Testis (tissue), 2 donors: ENCODE measurements at regions not wholly inside any gene's neighbourhood (a gene's known extent, or its start where the extent isn't known, plus 50 kb on each side); places are given as distances from the start of the nearest gene placed in this dataset.
"Not testable (repeated sequence)": the region's sequence is repeated elsewhere in the genome, so short reads cannot be mapped to it uniquely, and the experiment has no call there.

Experiments
- DNase-seq: peaks from one replicate; pipeline ENCODE4 v3.0.0-alpha.2; 2019
- H3K27ac ChIP-seq, 2 donors: fragments of 200-600 bp; sonication (generic); one replicate each; pipeline ENCODE4 v1.5.1; 2019
- H3K27me3 ChIP-seq: fragments of 200-600 bp; sonication (generic); one replicate; pipeline ENCODE4 v1.5.1; 2019
- H3K36me3 ChIP-seq: fragments of 200-600 bp; sonication (generic); one replicate; pipeline ENCODE4 v1.5.1; 2017; ENCODE audit warnings: low read depth; ENCODE audit errors: missing control alignments
- H3K4me1 ChIP-seq: fragments of 200-600 bp; sonication (generic); one replicate; pipeline ENCODE4 v1.5.1; 2019
- H3K4me3 ChIP-seq, 2 donors: fragments of 200-600 bp; sonication (generic); one replicate each; pipeline ENCODE4 v1.5.1; 2017 to 2019
- H3K9me3 ChIP-seq: fragments of 200-600 bp; sonication (generic); one replicate; pipeline ENCODE4 v1.5.1; 2017
- POLR2A ChIP-seq: fragments of 450-650 bp; IDR thresholded peaks from one replicate; pipeline ENCODE4 v1.6.1; 2017; ENCODE audit warnings: antibody characterized with exemption, mild to moderate bottlenecking, moderate library complexity
- WGBS, 2 donors: methylation state at CpG; one replicate each; pipeline ENCODE4 v1.1.5; 2018; 5-methylcytosine and 5-hydroxymethylcytosine counted together
- intact Hi-C: fragments of 100-400 bp; cut with DNase I; formaldehyde crosslinking; loops from one replicate; pipeline ENCODE4 v1.15.1; 2023; ENCODE audit warnings: low total_unique reads
- TF ChIP-seq, protein P1 (sequence below), 3 experiments: fragments of 450-650 bp in 2 of 3; fragments of 200-600 bp in 1 of 3; sonication (generic) in 1 of 3; IDR thresholded peaks; one replicate each; pipeline ENCODE4 v1.5.1; 2016 to 2019; ENCODE audit warnings: antibody characterized with exemption in 3 of 3, mild to moderate bottlenecking in 2 of 3, moderate library complexity in 1 of 3

DNA sequence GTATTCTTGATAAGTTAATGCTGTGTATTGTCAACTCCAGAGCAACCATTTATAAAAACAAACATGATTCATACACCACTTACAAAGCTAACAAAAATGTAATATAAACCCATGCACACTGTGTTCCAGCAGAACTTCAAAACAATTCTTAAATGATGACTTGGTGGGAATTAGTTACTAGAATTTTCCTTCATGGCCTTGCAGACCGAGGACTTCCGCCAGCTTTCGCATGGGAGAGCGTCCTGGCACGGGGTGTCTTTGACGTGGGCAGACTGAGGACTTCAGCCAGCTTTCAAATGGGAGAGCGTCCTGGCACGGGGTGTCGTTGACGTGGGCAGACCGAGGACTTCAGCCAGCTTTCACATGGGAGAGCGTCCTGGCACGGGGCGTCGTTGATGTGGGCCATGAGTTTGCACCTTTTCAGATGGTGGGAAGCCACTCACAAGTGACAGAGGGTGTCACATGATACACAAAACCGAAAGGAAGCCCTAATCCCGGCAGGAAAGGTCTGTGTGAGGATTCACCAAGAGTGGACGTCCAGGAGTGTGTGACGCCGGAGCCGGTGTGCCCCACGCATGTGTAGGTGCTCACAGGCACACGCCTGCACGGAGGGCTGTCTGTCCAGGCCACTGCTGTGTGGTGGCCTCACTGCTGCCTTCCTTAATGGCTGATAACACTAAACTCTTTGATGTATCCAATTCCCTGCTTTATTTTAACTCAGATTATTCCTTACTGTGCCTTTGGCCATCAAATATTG, 211.3 kb upstream of the IRX4 start:
- no peak overlapping the region for H3K4me3 ChIP-seq
- TF ChIP-seq POLR2A: no peak
- TF ChIP-seq, protein P1, sequence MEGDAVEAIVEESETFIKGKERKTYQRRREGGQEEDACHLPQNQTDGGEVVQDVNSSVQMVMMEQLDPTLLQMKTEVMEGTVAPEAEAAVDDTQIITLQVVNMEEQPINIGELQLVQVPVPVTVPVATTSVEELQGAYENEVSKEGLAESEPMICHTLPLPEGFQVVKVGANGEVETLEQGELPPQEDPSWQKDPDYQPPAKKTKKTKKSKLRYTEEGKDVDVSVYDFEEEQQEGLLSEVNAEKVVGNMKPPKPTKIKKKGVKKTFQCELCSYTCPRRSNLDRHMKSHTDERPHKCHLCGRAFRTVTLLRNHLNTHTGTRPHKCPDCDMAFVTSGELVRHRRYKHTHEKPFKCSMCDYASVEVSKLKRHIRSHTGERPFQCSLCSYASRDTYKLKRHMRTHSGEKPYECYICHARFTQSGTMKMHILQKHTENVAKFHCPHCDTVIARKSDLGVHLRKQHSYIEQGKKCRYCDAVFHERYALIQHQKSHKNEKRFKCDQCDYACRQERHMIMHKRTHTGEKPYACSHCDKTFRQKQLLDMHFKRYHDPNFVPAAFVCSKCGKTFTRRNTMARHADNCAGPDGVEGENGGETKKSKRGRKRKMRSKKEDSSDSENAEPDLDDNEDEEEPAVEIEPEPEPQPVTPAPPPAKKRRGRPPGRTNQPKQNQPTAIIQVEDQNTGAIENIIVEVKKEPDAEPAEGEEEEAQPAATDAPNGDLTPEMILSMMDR (IDR thresholded peaks at IDR 0.05): no peak
- H3K36me3 ChIP-seq: no peaks in the 10 kb centered on the region
- intact Hi-C loops: no loop called here
- peak overlapping the region in 1 of 2 donors; percentile 63 for H3K27ac ChIP-seq
- DNase-seq: no peak
- 73 to 86% methylated on average over 24 of the region's 24 CpGs for WGBS, 2 donors
- H3K27me3 ChIP-seq: no peaks in the 10 kb centered on the region
- no peaks in the 10 kb centered on the region for H3K4me1 ChIP-seq
- H3K9me3 ChIP-seq: no peaks in the 10 kb centered on the region

DNA sequence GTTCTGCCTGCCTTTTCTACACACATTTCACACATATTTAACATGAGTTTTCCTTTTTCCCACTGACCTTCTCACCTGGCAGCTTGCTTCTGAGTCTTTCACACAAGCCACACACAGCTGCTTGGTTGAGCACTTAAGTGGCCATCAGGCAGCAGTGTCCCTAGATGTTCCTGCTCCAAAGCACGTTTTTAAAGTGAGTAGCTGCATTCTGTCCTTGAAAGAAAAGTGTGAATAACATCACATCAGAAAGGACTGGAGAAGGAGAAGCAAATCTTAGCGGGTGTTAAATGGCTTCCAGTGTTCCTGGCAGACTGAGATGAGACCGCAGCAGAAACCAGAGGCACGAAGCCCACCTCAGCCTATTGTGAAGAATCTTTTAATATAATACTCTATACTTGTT, 209.2 kb upstream of the IRX4 start:
- WGBS, 2 donors: 71% methylated on average over 4 of the region's 4 CpGs
- no peaks in the 10 kb centered on the region for H3K36me3 ChIP-seq
- H3K27ac ChIP-seq: no peak overlapping the region
- intact Hi-C loops: no loop called here
- H3K27me3 ChIP-seq: no peaks in the 10 kb centered on the region
- no peak for TF ChIP-seq POLR2A
- no peak overlapping the region for H3K4me3 ChIP-seq
- H3K9me3 ChIP-seq: no peaks in the 10 kb centered on the region
- no peak for DNase-seq
- no peaks in the 10 kb centered on the region for H3K4me1 ChIP-seq

DNA sequence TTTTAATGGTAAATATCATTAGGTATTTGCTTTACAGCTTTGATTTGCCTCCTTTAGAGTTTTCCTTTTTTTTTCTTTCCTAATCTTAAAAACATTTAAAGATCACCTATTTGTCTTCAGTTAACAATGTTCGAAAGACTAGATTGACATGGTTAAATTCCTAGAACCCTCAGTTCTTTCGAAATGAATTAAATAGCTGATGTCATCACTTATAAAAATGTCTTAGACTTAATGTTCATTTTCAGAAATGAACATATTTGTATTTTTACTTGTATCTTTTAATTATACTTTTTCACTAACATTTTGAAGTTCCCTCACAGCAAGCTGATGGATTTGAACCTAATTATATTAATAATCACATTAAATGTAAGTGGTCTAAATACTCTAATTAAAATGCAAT, 205.3 kb upstream of the IRX4 start:
- intact Hi-C loops: no loop called here
- H3K4me1 ChIP-seq: no peaks in the 10 kb centered on the region
- H3K27ac ChIP-seq: no peak overlapping the region
- no peak for DNase-seq
- no peaks in the 10 kb centered on the region for H3K27me3 ChIP-seq
- H3K36me3 ChIP-seq: no peaks in the 10 kb centered on the region
- no peaks in the 10 kb centered on the region for H3K9me3 ChIP-seq
- TF ChIP-seq POLR2A: no peak
- TF ChIP-seq, protein P1 (IDR thresholded peaks at IDR 0.05): no peak
- H3K4me3 ChIP-seq: no peak overlapping the region
- 81 to 89% methylated on average over 2 of the region's 2 CpGs for WGBS, 2 donors

DNA sequence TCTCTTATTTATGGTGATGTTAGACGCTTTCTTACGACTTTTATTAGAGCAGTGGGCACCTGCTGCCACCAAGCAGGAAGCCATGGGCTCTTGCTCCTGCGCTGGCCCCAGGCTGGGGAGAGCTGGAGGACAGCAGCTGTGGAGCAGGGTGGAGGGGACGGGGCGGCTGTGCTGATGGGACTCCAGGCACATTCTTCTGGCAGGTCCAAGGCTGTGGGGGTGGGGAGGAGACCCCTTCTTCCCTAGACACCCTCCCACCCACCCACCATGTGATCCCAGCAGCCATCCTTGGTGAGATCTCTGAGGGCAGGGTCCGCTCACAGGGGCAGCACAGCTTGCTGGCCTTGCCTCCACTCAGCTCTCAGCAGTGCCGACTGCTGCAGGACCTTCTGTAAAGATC, 192.6 kb upstream of the IRX4 start:
- intact Hi-C loops: no loop called here
- no peak for DNase-seq
- H3K4me3 ChIP-seq: no peak overlapping the region
- 95 to 97% methylated on average over 5 to 7 of the region's 7 CpGs for WGBS, 2 donors
- H3K4me1 ChIP-seq: no peaks in the 10 kb centered on the region
- no peaks in the 10 kb centered on the region for H3K36me3 ChIP-seq
- TF ChIP-seq POLR2A: no peak
- TF ChIP-seq, protein P1 (IDR thresholded peaks at IDR 0.05): no peak
- H3K9me3 ChIP-seq: no peaks in the 10 kb centered on the region
- H3K27me3 ChIP-seq: no peaks in the 10 kb centered on the region
- no peak overlapping the region for H3K27ac ChIP-seq

DNA sequence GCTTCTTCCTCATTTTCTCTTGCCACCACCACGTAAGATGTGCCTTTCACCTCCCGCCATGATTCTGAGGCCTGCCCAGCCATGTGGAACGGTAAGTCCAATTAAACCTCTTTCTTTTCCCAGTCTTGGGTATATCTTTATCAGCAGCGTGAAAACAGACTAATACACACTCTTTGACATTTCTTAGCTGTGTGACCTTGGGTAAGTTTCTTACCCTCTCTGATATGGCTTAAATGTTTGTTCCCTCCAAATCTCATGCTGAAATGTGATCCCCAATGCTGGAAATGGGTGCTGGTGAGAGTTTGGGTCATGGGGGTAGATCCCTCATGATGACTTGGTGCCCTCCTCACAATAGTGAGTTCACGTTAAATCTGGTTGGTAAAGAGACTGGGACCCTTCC, 188.8 kb upstream of the IRX4 start:
- DNase-seq: no peak
- no peak overlapping the region for H3K4me3 ChIP-seq
- no peak overlapping the region for H3K27ac ChIP-seq
- H3K4me1 ChIP-seq: no peaks in the 10 kb centered on the region
- intact Hi-C loops: no loop called here
- WGBS, 2 donors: 90 to 92% methylated on average over 5 of the region's 5 CpGs
- H3K9me3 ChIP-seq: no peaks in the 10 kb centered on the region
- no peaks in the 10 kb centered on the region for H3K27me3 ChIP-seq
- TF ChIP-seq, protein P1 (IDR thresholded peaks at IDR 0.05): no peak
- TF ChIP-seq POLR2A: no peak
- no peaks in the 10 kb centered on the region for H3K36me3 ChIP-seq

DNA sequence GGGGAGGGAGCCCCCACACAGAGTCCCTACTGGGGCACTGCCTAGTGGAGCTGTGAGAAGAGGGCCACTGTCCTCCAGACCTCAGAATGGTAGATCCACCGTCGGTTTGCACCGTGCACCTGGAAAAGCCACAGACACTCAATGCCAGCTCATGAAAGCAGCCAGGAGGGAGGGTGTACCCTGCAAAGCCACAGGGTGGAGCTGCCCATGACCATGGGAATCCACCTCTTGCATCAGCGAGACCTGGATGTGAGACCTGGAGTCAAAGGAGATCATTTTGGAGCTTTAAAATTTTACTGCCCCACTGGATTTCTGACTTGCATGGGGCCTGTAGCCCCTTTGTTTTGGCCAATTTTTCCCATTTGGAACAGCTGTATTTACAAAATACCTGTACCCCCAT, 188.1 kb upstream of the IRX4 start:
- H3K4me3 ChIP-seq, H3K9me3 ChIP-seq, H3K27me3 ChIP-seq, H3K4me1 ChIP-seq, H3K36me3 ChIP-seq, H3K27ac ChIP-seq, DNase-seq, intact Hi-C loops: not testable (repeated sequence)
- 84 to 86% methylated on average over 2 to 4 of the region's 4 CpGs for WGBS, 2 donors
